HG03045 (cell line): ENCODE measurements at regions not wholly inside any gene's neighbourhood (a gene's known extent, or its start where the extent isn't known, plus 50 kb on each side); places are given as distances from the start of the nearest gene placed in this dataset.

Experiments
- ATAC-seq: cut with Tn5 transposase; IDR thresholded peaks from one replicate; pipeline ENCODE4 v1.9.1; 2021; ENCODE audit warnings: mild to moderate bottlenecking, moderate library complexity; ENCODE audit not compliant: unreplicated experiment

GRCh38 chr6:21420146-21420878 is 173.2 kb upstream of the SOX4 start:
- no peak for ATAC-seq

GRCh38 chr6:21420926-21421325 is 172.6 kb upstream of the SOX4 start:
- ATAC-seq = no peak

- ATAC-seq = no peak
These were observed 170.3 kb upstream of the SOX4 start for GRCh38 chr6:21423106-21423854.

- ATAC-seq = no peak
These were observed 166.6 kb upstream of the SOX4 start for GRCh38 chr6:21426841-21427490.

- no peak for ATAC-seq
These were observed 164.3 kb upstream of the SOX4 start for GRCh38 chr6:21429291-21429690.

- no peak for ATAC-seq
These were observed 162.0 kb upstream of the SOX4 start for GRCh38 chr6:21431526-21431925.

- ATAC-seq = no peak
These were observed 156.9 kb upstream of the SOX4 start for GRCh38 chr6:21436625-21437024.

- ATAC-seq = no peak
These were observed 156.0 kb upstream of the SOX4 start for GRCh38 chr6:21437581-21437980.

GRCh38 chr6:21438237-21438985 is 155.1 kb upstream of the SOX4 start:
- ATAC-seq = peak; percentile 98

GRCh38 chr6:21438986-21439352 is 154.6 kb upstream of the SOX4 start:
- peak; percentile 48 for ATAC-seq

GRCh38 chr6:21441386-21441785 is 152.2 kb upstream of the SOX4 start:
- ATAC-seq = no peak

- no peak for ATAC-seq
These were observed 150.7 kb upstream of the SOX4 start for GRCh38 chr6:21442874-21443273.

- no peak for ATAC-seq
These were observed 148.8 kb upstream of the SOX4 start for GRCh38 chr6:21444711-21445260.

- no peak for ATAC-seq
These were observed 145.6 kb upstream of the SOX4 start for GRCh38 chr6:21447987-21448386.

GRCh38 chr6:21448485-21449109 is 145.0 kb upstream of the SOX4 start:
- ATAC-seq = no peak

- ATAC-seq = no peak
These were observed 143.4 kb upstream of the SOX4 start for GRCh38 chr6:21450149-21450548.

GRCh38 chr6:21450628-21451027 is 142.9 kb upstream of the SOX4 start:
- ATAC-seq = no peak

- ATAC-seq = no peak
These were observed 142.0 kb upstream of the SOX4 start for GRCh38 chr6:21451546-21452013.

- no peak for ATAC-seq
These were observed 139.3 kb upstream of the SOX4 start for GRCh38 chr6:21454262-21454661.

- ATAC-seq = no peak
These were observed 138.5 kb upstream of the SOX4 start for GRCh38 chr6:21455071-21455470.
